IPS-NIHi7 (cell line): ENCODE measurements at regions not wholly inside any gene's neighbourhood (a gene's known extent, or its start where the extent isn't known, plus 50 kb on each side); places are given as distances from the start of the nearest gene placed in this dataset.
"Not testable (repeated sequence)": the region's sequence is repeated elsewhere in the genome, so short reads cannot be mapped to it uniquely, and the experiment has no call there.

Source experiments
- DNase-seq: peaks from one replicate; pipeline ENCODE4 v3.0.0; 2012; ENCODE audit warnings: mixed read lengths; ENCODE audit errors: extremely low spot score

DNA sequence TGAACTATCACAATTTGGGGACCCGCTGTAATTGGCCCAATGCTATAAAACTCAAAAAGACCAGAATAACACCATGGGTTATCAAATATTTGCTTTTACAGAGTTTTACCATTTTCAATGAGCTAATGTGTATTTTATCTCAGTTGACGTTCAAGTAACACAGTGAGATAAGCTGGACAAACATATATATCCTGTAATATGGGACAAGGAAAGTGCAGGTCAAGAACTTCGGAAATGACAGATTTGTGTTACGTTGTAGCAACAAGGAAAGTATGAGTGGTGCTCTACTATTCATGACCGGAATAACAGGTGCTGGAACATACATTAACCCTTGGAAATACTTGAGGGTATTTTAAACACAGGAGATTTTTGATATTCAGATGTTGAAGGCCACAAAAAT, 566.4 kb upstream of the FLRT2 start:
- no peak for DNase-seq

DNA sequence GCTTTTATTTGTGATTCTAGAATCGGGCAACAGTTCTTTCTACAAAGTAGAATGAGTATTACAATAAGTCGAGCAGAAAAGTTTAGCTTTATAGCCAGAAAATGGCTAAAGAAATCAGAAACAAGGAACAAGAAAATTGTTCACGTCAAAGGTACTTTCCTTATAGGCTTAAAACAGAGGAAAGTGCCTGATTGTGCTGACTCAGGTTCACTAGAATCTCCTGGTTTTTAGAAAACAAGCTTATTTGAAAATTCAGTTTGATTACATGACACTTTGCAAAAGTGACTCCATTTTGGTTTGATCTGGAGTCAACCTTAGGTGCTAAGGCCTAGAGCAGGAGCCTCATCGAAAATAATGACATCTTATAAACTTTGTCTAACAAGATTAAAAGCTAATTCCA, 564.7 kb upstream of the FLRT2 start:
- DNase-seq, result no peak

DNA sequence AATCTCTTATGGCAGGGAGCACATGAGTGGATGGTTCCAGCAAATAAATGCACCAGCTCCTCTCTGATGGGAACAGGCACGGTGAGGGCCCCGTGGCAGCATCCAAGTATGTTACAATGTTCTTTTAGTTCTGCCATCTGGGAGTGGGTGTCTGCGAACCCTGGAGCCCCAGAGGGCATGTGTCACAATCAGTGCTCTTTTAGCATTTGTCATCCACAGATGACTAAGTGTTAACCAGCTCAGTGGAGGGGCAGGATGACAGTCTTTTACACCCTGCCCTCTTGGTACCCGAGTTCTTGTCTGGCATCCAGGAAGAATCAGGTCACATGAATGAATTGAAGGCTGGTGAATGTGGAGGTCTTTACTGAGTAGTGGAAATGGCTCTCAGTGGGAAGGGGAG, 560.4 kb upstream of the FLRT2 start:
- no peak for DNase-seq

DNA sequence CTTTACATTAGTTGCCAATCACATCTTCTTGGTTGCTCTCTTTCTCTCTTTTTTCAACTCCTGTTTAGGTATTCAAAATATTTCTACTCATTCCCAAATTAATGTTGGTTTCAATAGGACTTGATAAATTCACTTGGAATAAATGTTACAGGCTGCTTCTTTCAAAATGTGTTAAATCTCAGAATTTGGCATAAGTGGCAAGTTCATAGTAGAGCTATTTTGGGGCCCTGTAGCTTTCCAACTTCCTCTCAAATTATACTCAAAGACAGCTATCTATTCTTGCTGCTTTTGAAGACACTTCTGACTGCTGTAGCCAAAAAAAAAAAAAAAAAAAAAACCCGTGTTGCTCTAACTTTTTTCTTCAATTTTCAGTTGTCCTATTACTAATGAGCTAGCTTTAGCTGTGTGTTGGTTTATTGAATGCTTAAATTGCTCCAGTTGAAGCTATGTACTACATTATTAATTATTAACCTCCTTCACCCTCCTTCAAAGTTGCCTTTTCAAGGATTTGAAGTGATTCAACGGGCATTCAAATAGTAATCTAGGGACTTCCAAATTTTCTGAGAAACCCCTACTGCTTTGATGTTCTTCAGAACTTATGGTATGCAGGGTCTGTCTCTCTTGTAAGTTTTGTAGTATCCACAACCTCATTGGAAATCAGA, 554.6 kb upstream of the FLRT2 start:
- no peak for DNase-seq

DNA sequence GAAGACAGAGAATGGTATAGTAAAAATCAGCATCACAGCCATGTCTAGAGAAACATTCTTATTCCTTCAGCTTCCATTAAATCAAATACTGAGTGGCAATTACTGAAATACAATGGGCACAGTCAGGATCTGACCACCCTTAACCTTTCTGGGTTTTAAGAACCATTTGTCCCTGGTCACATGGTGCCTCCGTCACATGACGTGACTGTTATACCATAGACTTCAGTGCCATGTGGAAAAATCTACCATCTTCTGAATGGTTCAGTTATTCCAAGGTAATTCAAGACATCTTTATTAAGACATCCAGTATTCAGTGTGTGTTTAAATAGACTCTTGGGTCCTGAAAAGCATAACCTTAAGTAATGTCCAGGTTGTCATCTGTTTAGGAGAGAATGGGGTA, 553.1 kb upstream of the FLRT2 start:
- DNase-seq, result no peak

DNA sequence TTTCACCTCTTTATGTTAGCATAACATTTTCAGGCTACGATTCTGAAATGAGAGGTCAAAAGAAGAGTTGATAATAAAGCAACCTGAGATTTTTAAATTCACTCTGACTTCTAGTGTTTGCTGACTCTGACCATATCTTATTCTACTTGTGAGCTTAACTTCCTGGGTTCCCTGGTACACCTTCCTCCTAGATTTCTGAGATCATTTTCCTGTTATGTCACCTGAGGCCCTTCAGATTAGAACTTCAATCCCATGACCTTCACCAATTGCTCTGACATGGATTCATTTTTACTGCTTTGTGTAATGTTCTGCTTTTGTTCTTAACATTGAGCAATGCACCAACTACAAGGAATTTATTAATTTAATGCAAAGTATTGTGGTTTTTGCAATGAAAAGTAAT, 542.9 kb upstream of the FLRT2 start:
- DNase-seq, result no peak

DNA sequence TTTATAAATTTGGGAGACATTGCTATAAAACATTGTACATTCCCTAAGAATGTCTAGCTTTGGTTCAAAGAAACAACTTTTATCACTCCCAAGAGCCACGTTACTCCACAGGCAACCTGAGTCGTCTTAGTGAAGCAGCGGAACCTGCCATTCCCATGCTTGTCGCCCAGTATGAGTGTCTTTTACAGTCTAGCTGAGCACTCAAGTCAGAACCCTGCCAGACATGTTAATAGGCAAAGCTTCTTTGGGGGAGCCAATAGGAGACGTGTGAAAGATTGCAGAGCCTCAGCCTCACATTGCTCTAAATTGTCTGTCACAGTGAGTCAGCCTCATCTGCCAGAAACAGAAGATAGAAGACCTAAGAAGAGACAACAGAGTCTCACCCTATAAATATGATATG, 541.6 kb upstream of the FLRT2 start:
- DNase-seq, result no peak

DNA sequence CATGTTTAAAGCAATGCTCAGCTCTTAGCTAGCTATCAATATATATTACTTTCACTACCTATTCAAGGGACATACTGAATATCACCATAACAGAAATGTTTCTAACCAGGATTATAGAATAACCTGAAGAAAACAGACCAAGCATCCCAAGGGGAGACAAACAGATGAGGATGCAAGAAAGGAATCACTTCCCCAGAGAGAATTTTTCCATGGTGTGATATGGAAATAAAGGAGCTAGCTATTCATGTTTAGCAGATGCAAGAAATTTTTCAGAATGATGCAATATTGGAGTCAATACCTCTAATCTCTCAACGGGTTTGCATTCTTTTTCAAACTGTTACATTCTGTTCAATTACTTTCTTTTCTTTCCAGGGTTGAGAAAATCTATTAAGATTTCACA, 538.9 kb upstream of the FLRT2 start:
- DNase-seq, result no peak

DNA sequence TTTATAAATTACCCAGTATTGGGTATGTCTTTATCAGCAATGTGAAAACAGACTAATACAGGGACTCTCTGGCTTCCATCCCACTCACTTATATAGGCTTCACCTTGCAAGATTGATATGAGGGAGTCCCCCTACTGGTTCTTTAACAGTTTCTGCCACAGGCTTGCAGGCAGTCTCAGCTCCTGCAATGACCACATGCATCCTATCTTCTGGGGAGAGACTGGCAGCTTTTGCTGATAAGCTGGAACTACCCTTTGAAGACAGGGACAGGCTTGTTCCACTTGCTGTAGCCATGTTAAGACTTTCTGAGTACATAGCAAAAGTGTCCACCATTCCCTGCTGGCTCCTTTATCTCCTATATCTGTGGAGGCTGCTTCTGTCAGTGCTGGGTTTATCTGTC, 531.7 kb upstream of the FLRT2 start:
- peak; percentile 10 for DNase-seq

DNA sequence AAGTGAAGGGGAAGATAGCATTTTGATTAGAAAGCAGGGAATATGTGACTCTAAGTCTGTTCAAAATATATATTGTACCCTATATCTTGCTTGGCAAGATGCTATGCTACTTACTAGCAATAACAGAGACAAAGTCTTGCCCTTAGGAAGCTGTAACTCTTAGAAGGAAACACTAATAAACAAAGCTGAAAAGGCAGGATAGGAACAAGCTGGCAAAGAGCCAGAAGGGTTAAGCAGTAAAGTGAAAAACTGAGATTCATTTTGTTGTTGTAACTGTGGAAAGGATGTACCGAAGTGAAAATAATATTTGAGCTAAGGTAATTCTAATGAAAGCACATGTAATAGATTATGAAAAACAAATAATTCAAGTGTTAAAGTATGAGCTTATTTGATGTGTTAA, 527.1 kb upstream of the FLRT2 start:
- no peak for DNase-seq

DNA sequence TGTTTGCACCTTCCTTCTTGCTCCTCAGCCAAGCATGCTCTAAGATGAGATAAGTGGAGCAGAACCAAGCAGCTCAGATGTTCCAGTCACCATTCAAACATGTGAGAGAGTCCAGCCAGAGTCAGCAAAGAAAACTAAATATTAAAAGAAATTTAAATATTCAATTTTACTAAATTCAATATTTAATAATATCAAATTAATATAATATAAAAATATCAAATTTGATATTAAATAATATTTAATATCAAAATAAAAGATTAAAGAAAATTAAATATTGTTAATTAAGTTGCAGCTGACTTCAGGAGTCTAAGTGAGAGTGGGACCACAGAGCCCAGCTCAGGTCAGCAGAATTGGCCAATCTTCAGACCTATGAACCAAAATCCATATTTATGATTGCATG, 526.1 kb upstream of the FLRT2 start:
- no peak for DNase-seq

DNA sequence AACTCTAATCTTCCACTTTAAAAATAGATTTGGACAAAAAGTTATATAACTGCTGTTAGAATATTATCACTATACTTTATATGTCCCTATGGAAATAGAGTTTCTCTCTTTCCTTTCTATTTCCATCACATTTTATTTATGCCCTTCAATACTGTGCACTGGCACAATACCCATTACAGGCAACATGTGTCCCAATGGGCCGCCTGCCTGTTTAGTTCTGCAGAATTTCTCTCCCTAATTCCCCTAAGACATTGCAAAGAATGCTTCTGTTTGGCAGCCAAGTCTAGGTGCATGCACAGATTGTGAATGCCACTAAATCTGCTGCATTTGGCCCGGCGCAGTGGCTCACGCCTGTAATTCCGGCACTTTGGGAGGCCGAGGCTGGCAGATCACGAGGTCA, 520.4 kb upstream of the FLRT2 start:
- no peak for DNase-seq

DNA sequence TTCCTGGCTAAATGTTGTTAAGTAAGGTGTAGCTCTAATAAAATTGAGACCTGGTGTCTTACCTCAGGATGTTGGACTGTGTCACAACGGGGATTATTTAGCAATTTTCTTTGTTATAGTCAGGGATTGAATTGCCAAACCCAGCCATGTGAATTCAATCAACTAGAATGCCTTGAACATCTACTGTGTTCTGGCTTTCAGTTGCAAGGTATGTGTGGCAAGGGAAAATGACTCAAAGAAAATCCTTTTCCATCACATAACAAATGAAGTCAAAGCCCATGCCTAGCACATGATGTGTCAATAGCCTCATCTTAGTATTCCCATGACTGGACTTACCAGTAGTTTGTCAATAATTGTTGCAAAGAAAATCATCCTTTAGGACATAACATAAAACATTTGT, 519.8 kb upstream of the FLRT2 start:
- DNase-seq, result no peak

DNA sequence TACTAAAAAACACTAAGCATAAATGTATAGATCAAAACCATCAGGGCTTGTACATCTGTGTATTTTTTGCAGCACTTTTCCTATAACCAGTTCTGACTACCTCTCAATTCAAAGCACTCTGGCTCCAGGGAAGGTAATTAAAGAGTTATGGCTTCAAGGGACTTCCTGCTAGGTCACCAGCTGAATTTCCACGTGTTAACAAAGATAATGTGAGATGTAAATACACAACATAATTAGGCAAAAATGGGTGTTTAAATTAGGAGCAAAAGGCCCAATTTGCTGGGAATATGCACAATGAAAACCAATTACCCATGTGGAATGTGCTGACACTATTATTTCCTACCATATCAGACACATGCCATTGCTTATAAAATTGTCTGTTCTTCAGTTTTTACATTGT, 513.4 kb upstream of the FLRT2 start:
- DNase-seq, result no peak

DNA sequence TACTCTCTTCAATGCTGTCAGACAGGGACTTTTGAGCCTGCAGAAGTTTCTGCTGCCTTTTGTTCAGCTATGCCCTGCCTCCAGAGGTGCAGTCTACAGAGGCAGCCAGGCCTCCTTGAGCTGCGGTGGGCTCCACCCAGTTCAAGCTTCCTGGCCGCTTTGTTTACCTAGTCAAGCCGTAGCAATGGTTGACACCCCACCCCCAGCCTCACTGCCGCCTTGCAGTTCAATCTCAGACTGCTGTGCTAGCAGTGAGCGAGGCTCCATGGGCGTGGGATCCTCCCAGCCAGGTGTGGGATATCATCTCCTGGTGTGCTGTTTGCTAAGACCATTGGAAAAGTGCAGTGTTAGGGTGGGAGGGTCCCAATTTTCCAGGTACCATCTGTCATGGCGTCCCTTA, 506.1 kb upstream of the FLRT2 start:
- not testable (repeated sequence) for DNase-seq

DNA sequence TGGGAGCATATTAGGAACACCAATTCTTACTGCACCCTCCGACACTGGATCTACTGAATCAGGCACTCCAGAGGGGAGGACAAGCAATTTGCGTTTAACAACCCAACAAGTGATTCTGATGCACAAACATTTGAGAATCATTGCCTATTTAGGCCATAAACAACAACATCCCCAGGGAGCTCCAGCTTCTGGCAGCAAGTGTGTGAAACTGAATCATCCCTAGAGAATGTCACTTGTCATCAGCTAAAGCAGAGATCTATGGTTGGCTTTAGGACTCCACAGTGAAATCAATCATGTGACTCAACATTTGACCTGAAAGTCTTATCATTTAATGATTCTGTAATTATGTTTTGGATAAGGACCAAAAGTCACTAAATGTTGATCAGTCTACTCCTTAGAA, 505.0 kb upstream of the FLRT2 start:
- DNase-seq, result no peak

DNA sequence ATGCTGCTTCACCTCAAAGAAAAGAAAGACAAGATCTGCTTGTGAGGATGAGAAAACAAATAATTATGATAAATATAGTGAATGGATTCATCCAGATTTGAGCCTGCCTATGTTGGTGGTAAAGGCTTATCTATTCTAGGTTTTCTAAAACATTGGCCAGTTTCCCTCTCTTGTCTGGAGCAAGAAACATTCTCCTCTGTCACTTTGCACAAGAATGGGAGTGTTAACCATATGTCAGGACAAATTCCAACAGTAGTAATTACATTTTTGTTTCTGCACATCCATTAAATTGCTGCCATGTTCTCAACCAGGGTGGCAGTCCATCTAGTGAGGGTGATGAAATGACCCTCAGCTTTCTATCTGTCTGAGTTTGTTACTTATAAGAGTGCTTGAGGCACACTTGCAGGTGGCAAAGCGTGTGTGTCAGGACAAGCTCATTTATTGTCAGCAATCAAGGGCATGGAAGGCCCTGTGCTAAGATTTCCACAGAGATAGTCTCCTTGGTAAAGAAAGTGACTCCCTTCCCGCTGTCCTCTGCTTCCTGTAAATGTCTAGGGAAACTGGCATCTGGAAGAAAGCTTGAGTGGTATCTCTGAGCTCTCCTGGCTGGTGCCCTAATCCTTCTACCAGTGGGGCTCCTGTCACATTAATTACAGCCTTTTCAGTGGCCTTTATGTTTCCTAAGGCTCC, 502.1 kb upstream of the FLRT2 start:
- DNase-seq, result no peak

DNA sequence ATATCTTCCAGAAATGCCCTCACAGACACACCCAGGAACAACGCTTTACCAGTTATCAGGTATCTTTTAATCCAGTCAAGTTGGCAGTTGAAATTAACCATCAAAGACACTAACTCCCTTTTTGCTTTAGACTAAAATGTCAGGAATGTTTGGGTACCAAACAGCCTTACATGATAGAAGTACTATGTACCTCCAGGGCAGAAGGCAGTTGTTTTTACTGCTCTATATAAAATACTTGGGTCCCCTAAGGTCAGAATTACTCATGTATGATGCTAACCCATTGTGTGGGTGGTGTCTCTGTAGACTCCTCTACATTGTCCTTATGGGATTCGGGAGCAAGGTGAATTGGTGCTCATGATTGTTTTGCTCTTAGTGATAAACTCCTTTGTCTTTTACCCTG, 492.5 kb upstream of the FLRT2 start:
- DNase-seq, result no peak

DNA sequence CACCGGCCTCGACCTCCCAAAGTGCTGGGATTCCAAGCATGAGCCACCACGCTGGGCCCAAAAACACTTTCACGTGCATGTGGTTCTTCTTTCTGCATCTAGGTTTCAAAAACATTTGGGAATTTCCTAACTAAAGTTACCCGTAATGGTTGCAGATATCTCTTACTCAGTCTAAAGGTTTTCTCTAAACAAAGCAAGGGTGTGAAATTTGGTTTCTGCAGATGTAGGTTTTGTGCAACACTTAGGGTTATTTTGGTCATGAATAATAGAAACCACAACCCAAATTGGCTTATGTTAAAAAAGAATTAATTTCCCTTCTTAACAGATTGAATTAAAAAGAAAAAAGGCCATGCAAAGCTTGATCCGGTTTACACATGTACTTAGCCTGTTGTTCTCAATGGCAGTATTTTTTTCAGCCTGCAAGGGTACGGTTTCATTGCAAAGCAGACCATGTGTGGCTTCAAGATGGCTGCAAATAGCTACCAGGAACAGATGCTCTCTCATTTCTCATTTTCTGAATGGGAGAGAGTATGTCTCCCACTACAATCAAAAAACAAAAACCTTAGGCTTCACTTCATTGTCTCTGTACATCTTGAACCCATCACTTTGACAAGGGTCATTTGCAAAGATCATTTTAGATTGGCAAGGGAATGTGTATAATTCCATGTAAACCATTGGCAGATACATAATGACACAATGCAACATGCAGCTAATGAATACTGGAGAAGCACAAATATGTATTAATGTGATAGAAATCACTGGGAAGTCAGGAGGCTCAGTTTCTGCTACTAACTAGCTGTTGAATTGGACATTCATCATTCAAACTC, 491.2 kb upstream of the FLRT2 start:
- no peak for DNase-seq

DNA sequence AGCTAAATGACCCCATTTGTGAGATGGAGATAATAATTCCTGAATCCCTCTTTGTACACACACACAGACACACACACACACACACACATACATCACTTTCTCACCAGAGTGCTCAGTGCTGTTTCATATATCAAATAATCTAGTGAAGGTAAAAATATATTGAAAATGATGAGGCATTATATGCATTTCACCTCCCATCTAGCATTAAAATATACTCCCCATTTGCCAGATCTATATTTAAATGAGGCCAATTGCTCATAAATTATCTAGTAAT, 490.7 kb upstream of the FLRT2 start:
- no peak for DNase-seq

DNA sequence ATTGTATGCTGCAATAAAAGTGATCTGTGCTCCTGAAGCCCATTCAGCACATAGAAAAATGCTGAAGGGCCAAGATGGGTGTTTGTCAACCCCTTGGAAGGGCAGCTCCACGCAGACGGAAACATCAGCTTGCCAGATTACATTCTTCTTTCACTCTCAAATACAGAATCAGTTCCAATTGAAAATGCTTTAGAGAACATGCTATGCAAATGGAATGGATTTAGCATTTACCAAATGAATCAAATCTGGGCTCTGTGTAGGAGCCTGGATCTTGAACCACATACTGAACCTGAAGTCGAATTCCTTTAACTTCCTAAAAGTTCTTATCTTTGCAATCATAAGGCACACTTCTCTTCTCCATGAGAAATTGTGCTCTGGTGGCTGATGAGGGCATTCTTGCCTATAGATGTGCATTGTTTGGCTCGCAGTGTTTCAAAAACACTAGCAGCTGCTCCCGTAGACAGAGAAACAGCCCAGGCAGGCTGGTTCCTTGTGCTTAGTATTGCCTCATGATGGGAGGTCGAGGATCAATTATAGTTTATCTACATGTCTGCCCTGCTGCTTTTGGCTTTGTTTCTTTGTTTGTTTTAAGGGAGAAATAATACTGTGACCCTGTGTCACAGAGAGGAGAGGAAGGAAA, 489.8 kb upstream of the FLRT2 start:
- DNase-seq, result no peak

DNA sequence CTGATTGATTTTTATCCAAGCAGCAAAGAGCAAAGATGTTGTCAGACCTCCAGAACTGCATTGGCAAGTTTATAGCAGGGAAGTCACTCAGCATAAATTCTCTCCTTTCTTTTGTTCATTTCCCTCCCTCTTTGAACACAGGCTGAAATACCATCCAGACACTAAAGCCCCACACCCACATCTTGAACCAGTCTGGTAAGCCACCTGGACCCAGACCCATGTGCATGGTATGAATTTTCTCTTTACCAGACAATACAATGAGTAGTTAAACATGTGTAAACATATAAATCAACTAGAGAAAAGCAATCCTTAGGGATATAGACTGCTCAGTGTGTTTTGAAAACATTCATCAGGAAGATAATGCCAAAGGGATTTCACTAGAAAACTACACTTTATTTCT, 488.3 kb upstream of the FLRT2 start:
- no peak for DNase-seq

DNA sequence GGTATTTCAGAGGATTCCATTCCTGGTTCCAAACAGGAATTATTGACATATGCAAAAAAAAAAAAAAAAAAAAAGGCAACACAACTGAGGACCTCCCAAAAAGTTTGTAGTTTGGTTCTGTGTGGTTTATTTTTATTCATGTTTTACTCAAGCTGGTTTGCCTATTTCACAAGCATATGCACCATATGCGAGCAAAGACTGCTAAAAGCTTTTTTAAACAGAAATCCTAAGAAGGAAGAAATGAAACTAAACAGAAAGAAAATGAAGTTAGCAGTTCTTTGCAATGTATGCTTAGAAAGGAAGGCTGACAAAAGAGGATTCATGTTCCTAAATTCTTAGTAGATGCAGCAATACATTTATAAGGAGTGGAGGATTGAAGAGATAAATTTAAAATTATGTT, 487.6 kb upstream of the FLRT2 start:
- no peak for DNase-seq
